ENCODE measurements at regions not wholly inside any gene's neighbourhood (a gene's known extent, or its start where the extent isn't known, plus 50 kb on each side); places are given as distances from the start of the nearest gene placed in this dataset.

DNA sequence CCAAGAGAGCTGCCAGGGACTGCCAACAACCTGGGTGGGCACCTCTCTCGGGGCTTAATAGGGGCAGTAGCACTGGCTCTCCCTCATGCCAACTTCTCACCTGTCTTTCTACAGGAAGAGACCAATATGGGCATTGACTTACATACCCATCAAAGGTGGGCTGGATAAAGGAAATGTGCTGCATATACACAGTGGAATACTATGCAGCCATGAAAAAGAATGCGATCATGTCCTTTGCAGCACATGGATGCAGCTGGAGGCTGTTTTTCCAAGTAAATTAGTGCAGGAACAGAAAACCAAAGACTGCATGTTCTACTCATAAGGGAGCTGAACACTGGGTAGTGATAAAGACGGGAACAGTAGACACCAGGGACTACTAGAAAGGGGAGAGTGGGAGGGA, 172.5 kb downstream of the URB2 start:
- TF ChIP-seq YY1 (IDR thresholded peaks at IDR 0.05; ENCODE audit: insufficient read depth, insufficient read length): no peak
- TF ChIP-seq ZNF274 (IDR thresholded peaks at IDR 0.05; ENCODE audit: low read depth, low read length): no peak

All from NT2/D1 (cell line).